ENCODE measurements at regions not wholly inside any gene's neighbourhood (a gene's known extent, or its start where the extent isn't known, plus 50 kb on each side); places are given as distances from the start of the nearest gene placed in this dataset.
"Not testable (repeated sequence)": the region's sequence is repeated elsewhere in the genome, so short reads cannot be mapped to it uniquely, and the experiment has no call there.

GRCh38 chr7:3162798-3163197 is 119.1 kb upstream of the CARD11 start:
- not testable (repeated sequence) for TF ChIP-seq CTCF (IDR thresholded peaks at IDR 0.05); POLR2A (IDR thresholded peaks at IDR 0.05); POLR2AphosphoS5 (IDR thresholded peaks at IDR 0.05); EP300 (IDR thresholded peaks at IDR 0.05; ENCODE audit: low read depth)
